SK-N-SH treated with all-trans-retinoic acid at 6 μM for 48 hours (cell line): ENCODE measurements at regions not wholly inside any gene's neighbourhood (a gene's known extent, or its start where the extent isn't known, plus 50 kb on each side); places are given as distances from the start of the nearest gene placed in this dataset.
A peak's percentile ranks its signal among the peaks of the same experiment; 100 is the strongest.

Source experiments
- ATAC-seq: fragments of 200-7000 bp; cut with Tn5 transposase; 3 replicates; pipeline ENCODE4 v1.9.1; 2020; ENCODE audit warnings: mild to moderate bottlenecking, moderate library complexity
- ARNTL ChIP-seq: fragments of 450-650 bp; formaldehyde crosslinking; IDR thresholded peaks from 2 replicates; pipeline ENCODE4 v1.5.0; 2020; ENCODE audit warnings: low read depth, mild to moderate bottlenecking, moderate library complexity, borderline replicate concordance
- BACH2 ChIP-seq: fragments of 250-450 bp; sonication (Bioruptor Pico); IDR thresholded peaks from 2 replicates; pipeline ENCODE4 v1.9.0; 2021; ENCODE audit warnings: mild to moderate bottlenecking, borderline replicate concordance
- CREB5 ChIP-seq: fragments of 250-450 bp; sonication (Bioruptor Pico); IDR thresholded peaks from 2 replicates; pipeline ENCODE4 v1.5.1; 2020; ENCODE audit warnings: low read depth, mild to moderate bottlenecking, moderate library complexity
- CSDC2 ChIP-seq: fragments of 250-450 bp; sonication (Bioruptor Pico); IDR thresholded peaks from 2 replicates; pipeline ENCODE4 v1.5.0; 2020; ENCODE audit warnings: mild to moderate bottlenecking, moderate library complexity
- CSRNP3 ChIP-seq: fragments of 250-450 bp; sonication (Bioruptor Pico); IDR thresholded peaks from 2 replicates; pipeline ENCODE4 v1.5.1; 2021; ENCODE audit warnings: mild to moderate bottlenecking, moderate library complexity
- ESRRG ChIP-seq: fragments of 250-450 bp; sonication (Bioruptor Pico); IDR thresholded peaks from 2 replicates; pipeline ENCODE4 v1.6.1; 2021; ENCODE audit warnings: mild to moderate bottlenecking
- ISL1 ChIP-seq: fragments of 250-450 bp; sonication (Bioruptor Pico); IDR thresholded peaks from 2 replicates; pipeline ENCODE4 v2.1.2; 2022; ENCODE audit warnings: mild to moderate bottlenecking, moderate library complexity
- OSR1 ChIP-seq: fragments of 250-450 bp; sonication (Bioruptor Pico); IDR thresholded peaks from 2 replicates; pipeline ENCODE4 v1.8.0; 2022; ENCODE audit warnings: moderate library complexity, mild to moderate bottlenecking, inconsistent platforms
- PPARA ChIP-seq: fragments of 250-450 bp; sonication (Bioruptor Pico); IDR thresholded peaks from 2 replicates; pipeline ENCODE4 v1.5.0; 2020; ENCODE audit warnings: mild to moderate bottlenecking, borderline replicate concordance
- RARB ChIP-seq: fragments of 250-450 bp; sonication (Bioruptor Pico); IDR thresholded peaks from 2 replicates; pipeline ENCODE4 v1.8.0; 2021; ENCODE audit warnings: mild to moderate bottlenecking, moderate library complexity
- SNAI2 ChIP-seq: fragments of 250-450 bp; sonication (Bioruptor Pico); IDR thresholded peaks from 2 replicates; pipeline ENCODE4 v1.5.0; 2020; ENCODE audit warnings: mild to moderate bottlenecking, moderate library complexity
- TCF4 ChIP-seq: fragments of 250-450 bp; sonication (Bioruptor Pico); IDR thresholded peaks from 2 replicates; pipeline ENCODE4 v1.8.0; 2021; ENCODE audit warnings: mild to moderate bottlenecking, moderate library complexity, borderline replicate concordance
- TOX ChIP-seq: fragments of 250-450 bp; sonication (Bioruptor Pico); IDR thresholded peaks from 2 replicates; pipeline ENCODE4 v1.8.0; 2021; ENCODE audit warnings: mild to moderate bottlenecking, moderate library complexity, borderline replicate concordance
- ZC3H10 ChIP-seq: fragments of 250-450 bp; sonication (Bioruptor Pico); IDR thresholded peaks from 2 replicates; pipeline ENCODE4 v1.5.1; 2021; ENCODE audit warnings: mild to moderate bottlenecking, moderate library complexity
- ZFP3 ChIP-seq: fragments of 250-450 bp; sonication (Bioruptor Pico); IDR thresholded peaks from 2 replicates; pipeline ENCODE4 v1.5.0; 2020; ENCODE audit warnings: mild to moderate bottlenecking, moderate library complexity
- ZFP30 ChIP-seq: fragments of 450-650 bp; formaldehyde crosslinking; IDR thresholded peaks from 2 replicates; pipeline ENCODE4 v1.5.0; 2022; ENCODE audit warnings: mild to moderate bottlenecking, moderate library complexity
- ZNF70 ChIP-seq: fragments of 450-650 bp; formaldehyde crosslinking; IDR thresholded peaks from 2 replicates; pipeline ENCODE4 v1.5.0; 2020; ENCODE audit warnings: mild to moderate bottlenecking, moderate library complexity
- ZNF8 ChIP-seq: fragments of 450-650 bp; formaldehyde crosslinking; IDR thresholded peaks from 2 replicates; pipeline ENCODE4 v1.5.0; 2020; ENCODE audit warnings: mild to moderate bottlenecking, moderate library complexity
- TF ChIP-seq, protein P1 (sequence below): fragments of 250-450 bp; sonication (Bioruptor Pico); IDR thresholded peaks from 2 replicates; pipeline ENCODE4 v1.8.0; 2020; ENCODE audit warnings: mild to moderate bottlenecking, moderate library complexity, borderline replicate concordance
- TF ChIP-seq, protein P2 (sequence below): fragments of 250-450 bp; sonication (Bioruptor Pico); IDR thresholded peaks from 2 replicates; pipeline ENCODE4 v1.5.0; 2020; ENCODE audit warnings: mild to moderate bottlenecking, moderate library complexity

DNA sequence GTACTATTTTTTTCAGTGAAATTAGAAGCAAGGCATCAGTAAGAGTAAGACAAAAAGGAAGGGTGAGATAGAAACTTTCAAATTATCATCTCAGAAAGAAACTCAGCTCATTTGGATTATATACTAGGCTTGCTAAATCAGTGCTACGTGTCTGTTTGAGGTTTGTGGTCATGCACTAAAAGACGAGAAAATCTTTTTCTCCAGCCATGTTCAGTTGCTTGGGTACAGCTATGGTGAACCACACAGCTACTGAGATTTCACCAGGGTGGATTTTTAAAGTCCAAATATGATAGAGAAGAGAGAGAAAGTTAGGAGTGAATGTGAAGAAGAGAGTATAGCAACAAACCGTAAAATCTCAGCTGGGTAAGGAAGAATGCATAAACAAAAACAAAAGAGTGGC, 161.6 kb downstream of the PTH2R start:
- TF ChIP-seq RARB (CRISPR knock-in tag) (no peak), BACH2 (no peak), CREB5 (CRISPR knock-in tag) (no peak), TCF4 (CRISPR knock-in tag) (no peak)
- ATAC-seq: no peak

DNA sequence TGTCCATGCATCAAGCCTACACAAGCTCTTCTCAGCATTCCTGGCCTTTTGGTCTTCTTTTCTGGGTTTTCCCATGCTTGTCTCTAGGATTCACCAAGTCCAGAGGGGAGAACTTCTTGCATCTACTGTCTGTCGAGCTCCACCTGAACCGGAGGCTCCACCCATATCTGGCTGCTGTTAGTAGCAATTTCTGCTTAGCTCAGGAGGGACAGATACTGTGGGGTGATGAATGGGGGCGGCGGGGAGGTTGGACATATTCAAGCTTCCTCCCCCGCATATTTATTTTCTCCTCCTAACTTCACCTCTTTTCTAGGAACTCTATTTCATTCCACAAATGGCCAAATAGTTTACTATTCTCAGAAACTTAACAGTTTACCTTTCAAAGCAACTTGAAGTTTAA, 163.5 kb downstream of the PTH2R start:
- no peak for ATAC-seq
- TF ChIP-seq ESRRG: no peak
- no peak for TF ChIP-seq SNAI2 (CRISPR knock-in tag)
- TF ChIP-seq, protein P1, sequence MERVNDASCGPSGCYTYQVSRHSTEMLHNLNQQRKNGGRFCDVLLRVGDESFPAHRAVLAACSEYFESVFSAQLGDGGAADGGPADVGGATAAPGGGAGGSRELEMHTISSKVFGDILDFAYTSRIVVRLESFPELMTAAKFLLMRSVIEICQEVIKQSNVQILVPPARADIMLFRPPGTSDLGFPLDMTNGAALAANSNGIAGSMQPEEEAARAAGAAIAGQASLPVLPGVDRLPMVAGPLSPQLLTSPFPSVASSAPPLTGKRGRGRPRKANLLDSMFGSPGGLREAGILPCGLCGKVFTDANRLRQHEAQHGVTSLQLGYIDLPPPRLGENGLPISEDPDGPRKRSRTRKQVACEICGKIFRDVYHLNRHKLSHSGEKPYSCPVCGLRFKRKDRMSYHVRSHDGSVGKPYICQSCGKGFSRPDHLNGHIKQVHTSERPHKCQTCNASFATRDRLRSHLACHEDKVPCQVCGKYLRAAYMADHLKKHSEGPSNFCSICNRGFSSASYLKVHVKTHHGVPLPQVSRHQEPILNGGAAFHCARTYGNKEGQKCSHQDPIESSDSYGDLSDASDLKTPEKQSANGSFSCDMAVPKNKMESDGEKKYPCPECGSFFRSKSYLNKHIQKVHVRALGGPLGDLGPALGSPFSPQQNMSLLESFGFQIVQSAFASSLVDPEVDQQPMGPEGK (CRISPR knock-in tag): no peak
- TF ChIP-seq ZNF8 (CRISPR knock-in tag): no peak
- TF ChIP-seq TCF4 (CRISPR knock-in tag): no peak
- no peak for TF ChIP-seq ZC3H10 (CRISPR knock-in tag)
- no peak for TF ChIP-seq ZFP3 (CRISPR knock-in tag)
- TF ChIP-seq OSR1: no peak
- no peak for TF ChIP-seq BACH2
- no peak for TF ChIP-seq TOX (CRISPR knock-in tag)
- TF ChIP-seq CSRNP3 (CRISPR knock-in tag): no peak
- no peak for TF ChIP-seq ZFP30 (CRISPR knock-in tag)
- TF ChIP-seq, protein P2, sequence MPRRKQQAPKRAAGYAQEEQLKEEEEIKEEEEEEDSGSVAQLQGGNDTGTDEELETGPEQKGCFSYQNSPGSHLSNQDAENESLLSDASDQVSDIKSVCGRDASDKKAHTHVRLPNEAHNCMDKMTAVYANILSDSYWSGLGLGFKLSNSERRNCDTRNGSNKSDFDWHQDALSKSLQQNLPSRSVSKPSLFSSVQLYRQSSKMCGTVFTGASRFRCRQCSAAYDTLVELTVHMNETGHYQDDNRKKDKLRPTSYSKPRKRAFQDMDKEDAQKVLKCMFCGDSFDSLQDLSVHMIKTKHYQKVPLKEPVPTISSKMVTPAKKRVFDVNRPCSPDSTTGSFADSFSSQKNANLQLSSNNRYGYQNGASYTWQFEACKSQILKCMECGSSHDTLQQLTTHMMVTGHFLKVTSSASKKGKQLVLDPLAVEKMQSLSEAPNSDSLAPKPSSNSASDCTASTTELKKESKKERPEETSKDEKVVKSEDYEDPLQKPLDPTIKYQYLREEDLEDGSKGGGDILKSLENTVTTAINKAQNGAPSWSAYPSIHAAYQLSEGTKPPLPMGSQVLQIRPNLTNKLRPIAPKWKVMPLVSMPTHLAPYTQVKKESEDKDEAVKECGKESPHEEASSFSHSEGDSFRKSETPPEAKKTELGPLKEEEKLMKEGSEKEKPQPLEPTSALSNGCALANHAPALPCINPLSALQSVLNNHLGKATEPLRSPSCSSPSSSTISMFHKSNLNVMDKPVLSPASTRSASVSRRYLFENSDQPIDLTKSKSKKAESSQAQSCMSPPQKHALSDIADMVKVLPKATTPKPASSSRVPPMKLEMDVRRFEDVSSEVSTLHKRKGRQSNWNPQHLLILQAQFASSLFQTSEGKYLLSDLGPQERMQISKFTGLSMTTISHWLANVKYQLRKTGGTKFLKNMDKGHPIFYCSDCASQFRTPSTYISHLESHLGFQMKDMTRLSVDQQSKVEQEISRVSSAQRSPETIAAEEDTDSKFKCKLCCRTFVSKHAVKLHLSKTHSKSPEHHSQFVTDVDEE (CRISPR knock-in tag): no peak
- no peak for TF ChIP-seq CREB5 (CRISPR knock-in tag)
- TF ChIP-seq ARNTL (CRISPR knock-in tag): no peak
- no peak for TF ChIP-seq CSDC2
- no peak for TF ChIP-seq RARB (CRISPR knock-in tag)
- TF ChIP-seq ISL1: no peak
- TF ChIP-seq ZNF70 (CRISPR knock-in tag): no peak
- TF ChIP-seq PPARA (CRISPR knock-in tag): no peak

DNA sequence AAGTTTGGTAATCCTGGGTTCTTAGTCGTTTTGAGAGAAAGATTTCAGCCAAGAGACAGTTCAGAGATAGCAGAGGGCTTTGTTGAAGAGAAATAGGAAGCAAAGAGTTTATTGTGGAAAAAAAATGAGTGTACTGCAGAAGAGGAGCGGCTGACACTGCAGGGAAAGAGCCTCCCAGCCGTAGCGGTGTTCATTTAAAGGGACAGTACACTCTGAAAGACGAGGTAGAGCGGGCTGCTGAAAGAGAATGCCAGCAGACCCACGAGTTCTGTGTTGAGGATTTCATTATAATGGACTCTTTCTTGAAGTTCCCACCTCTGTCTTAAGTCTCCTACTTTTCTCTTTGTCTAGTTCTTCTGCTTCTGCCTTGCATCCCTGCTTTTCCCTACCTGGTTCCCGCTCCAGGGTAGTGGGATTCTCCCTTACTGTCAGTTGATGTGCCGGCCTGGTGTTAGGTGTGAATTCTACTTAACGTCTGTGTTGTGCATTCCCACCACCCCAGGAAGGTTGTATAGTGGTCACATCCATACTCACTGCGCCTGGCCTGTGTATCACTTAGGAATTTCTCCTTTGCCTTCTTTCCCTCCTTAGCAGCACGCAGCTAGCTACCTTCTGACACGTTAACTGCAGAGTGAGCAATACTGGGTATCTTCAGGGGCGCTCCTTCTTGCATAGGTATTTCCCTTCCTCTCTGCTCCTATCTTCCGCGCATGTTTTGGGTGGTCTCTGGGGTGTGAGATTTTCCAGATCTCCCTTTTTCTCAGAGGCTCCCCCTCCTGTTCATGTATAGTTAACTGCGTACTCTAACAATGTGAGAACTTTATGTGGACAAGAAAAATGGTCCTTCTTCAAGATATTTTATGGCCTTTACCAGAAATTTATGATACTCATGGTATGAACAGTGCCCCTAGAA, 164.5 kb downstream of the PTH2R start:
- ATAC-seq: 0 out of 3 replicates have a peak, but pooled peaks have one; percentile 25
- TF ChIP-seq ISL1 (no peak), CSRNP3 (CRISPR knock-in tag) (no peak), TOX (CRISPR knock-in tag) (no peak), PPARA (CRISPR knock-in tag) (no peak), ZFP30 (CRISPR knock-in tag) (no peak), SNAI2 (CRISPR knock-in tag) (no peak), ZC3H10 (CRISPR knock-in tag) (no peak), ZNF8 (CRISPR knock-in tag) (no peak), BACH2 (no peak), OSR1 (no peak)
- TF ChIP-seq, protein P2 (CRISPR knock-in tag): no peak
